HL-60 (cell line): ENCODE measurements at regions not wholly inside any gene's neighbourhood (a gene's known extent, or its start where the extent isn't known, plus 50 kb on each side); places are given as distances from the start of the nearest gene placed in this dataset.

Experiments used
- POLR2AphosphoS5 ChIP-seq: IDR thresholded peaks from 2 replicates; pipeline ENCODE4 v1.6.1; 2012; ENCODE audit warnings: low read depth
- TF ChIP-seq, protein P1 (sequence below): IDR thresholded peaks from 2 replicates; pipeline ENCODE4 v1.6.1; 2012; ENCODE audit warnings: low read depth; ENCODE audit not compliant: insufficient replicate concordance
- TF ChIP-seq, protein P2 (sequence below): IDR thresholded peaks from one replicate; pipeline ENCODE4 v1.5.1; 2011; ENCODE audit warnings: low read length, control low read depth, inconsistent platforms; ENCODE audit not compliant: insufficient read depth

DNA sequence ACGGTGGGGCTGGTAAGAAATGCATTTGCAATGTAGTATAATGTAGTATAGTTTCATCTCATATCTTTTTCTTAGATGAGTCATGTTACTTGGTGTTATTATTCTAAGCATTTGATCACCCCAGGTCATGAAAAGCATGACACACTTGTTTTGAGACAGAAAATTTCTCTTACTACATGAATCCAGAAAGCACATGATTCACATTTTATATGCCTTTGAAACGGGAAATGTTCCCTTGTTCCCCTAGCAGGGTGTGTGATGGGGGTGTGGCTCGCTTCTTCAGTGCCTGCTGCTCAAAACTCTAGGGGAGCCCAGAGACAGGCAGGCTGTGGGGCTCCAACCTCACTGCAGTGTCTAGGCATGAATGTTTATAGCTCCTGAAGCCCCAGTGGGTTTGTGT, 116.0 kb upstream of the RAB27B start:
- TF ChIP-seq, protein P1, sequence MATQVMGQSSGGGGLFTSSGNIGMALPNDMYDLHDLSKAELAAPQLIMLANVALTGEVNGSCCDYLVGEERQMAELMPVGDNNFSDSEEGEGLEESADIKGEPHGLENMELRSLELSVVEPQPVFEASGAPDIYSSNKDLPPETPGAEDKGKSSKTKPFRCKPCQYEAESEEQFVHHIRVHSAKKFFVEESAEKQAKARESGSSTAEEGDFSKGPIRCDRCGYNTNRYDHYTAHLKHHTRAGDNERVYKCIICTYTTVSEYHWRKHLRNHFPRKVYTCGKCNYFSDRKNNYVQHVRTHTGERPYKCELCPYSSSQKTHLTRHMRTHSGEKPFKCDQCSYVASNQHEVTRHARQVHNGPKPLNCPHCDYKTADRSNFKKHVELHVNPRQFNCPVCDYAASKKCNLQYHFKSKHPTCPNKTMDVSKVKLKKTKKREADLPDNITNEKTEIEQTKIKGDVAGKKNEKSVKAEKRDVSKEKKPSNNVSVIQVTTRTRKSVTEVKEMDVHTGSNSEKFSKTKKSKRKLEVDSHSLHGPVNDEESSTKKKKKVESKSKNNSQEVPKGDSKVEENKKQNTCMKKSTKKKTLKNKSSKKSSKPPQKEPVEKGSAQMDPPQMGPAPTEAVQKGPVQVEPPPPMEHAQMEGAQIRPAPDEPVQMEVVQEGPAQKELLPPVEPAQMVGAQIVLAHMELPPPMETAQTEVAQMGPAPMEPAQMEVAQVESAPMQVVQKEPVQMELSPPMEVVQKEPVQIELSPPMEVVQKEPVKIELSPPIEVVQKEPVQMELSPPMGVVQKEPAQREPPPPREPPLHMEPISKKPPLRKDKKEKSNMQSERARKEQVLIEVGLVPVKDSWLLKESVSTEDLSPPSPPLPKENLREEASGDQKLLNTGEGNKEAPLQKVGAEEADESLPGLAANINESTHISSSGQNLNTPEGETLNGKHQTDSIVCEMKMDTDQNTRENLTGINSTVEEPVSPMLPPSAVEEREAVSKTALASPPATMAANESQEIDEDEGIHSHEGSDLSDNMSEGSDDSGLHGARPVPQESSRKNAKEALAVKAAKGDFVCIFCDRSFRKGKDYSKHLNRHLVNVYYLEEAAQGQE, result no peak
- TF ChIP-seq POLR2AphosphoS5, result no peak
- TF ChIP-seq, protein P2, sequence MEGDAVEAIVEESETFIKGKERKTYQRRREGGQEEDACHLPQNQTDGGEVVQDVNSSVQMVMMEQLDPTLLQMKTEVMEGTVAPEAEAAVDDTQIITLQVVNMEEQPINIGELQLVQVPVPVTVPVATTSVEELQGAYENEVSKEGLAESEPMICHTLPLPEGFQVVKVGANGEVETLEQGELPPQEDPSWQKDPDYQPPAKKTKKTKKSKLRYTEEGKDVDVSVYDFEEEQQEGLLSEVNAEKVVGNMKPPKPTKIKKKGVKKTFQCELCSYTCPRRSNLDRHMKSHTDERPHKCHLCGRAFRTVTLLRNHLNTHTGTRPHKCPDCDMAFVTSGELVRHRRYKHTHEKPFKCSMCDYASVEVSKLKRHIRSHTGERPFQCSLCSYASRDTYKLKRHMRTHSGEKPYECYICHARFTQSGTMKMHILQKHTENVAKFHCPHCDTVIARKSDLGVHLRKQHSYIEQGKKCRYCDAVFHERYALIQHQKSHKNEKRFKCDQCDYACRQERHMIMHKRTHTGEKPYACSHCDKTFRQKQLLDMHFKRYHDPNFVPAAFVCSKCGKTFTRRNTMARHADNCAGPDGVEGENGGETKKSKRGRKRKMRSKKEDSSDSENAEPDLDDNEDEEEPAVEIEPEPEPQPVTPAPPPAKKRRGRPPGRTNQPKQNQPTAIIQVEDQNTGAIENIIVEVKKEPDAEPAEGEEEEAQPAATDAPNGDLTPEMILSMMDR, result no peak
